ENCODE measurements at regions not wholly inside any gene's neighbourhood (a gene's known extent, or its start where the extent isn't known, plus 50 kb on each side); places are given as distances from the start of the nearest gene placed in this dataset.

DNA sequence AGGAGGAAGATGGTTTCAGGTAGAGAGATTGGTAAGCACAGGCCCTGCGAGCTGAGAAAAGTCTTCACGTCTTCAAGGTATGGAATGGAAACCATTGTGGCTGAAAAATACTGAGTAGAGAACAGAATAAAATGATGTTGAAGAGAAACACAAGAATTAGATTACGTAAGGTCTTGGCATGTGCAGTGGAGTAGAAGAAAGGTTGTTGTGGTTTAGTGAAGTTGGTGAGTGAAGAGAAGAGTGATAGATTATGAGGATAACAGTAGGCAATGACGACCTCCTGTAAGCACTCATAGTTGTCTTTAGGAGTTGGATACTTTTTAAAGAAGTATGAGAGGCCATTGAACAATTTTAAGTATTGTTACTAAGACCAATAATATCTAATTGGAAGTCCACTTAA, 642.6 kb downstream of the PCDH7 start:
- TF ChIP-seq, protein P1, sequence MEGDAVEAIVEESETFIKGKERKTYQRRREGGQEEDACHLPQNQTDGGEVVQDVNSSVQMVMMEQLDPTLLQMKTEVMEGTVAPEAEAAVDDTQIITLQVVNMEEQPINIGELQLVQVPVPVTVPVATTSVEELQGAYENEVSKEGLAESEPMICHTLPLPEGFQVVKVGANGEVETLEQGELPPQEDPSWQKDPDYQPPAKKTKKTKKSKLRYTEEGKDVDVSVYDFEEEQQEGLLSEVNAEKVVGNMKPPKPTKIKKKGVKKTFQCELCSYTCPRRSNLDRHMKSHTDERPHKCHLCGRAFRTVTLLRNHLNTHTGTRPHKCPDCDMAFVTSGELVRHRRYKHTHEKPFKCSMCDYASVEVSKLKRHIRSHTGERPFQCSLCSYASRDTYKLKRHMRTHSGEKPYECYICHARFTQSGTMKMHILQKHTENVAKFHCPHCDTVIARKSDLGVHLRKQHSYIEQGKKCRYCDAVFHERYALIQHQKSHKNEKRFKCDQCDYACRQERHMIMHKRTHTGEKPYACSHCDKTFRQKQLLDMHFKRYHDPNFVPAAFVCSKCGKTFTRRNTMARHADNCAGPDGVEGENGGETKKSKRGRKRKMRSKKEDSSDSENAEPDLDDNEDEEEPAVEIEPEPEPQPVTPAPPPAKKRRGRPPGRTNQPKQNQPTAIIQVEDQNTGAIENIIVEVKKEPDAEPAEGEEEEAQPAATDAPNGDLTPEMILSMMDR (conservative IDR thresholded peaks at IDR 0.05; ENCODE audit: low read length), result no peak
- TF ChIP-seq EZH2phosphoT487 (IDR thresholded peaks at IDR 0.05; ENCODE audit: borderline replicate concordance, low read depth, low read length), result no peak
